Endothelial cell (in vitro differentiated cells): ENCODE measurements at regions not wholly inside any gene's neighbourhood (a gene's known extent, or its start where the extent isn't known, plus 50 kb on each side); places are given as distances from the start of the nearest gene placed in this dataset.
"Not testable (repeated sequence)": the region's sequence is repeated elsewhere in the genome, so short reads cannot be mapped to it uniquely, and the experiment has no call there.

ENCODE experiments used
- DNase-seq: peaks from one replicate; pipeline ENCODE4 v3.0.0; 2021; ENCODE audit warnings: low spot score
- H3K27ac Mint-ChIP-seq: one replicate; pipeline ENCODE4 v1.8.0; 2021; ENCODE audit warnings: mixed read lengths, inconsistent platforms; ENCODE audit not compliant: unreplicated experiment
- H3K27me3 Mint-ChIP-seq: one replicate; pipeline ENCODE4 v1.8.0; 2021; ENCODE audit warnings: mild to moderate bottlenecking, moderate library complexity, mixed read lengths, inconsistent platforms; ENCODE audit not compliant: unreplicated experiment
- H3K36me3 Mint-ChIP-seq: one replicate; pipeline ENCODE4 v1.8.0; 2021; ENCODE audit warnings: mild to moderate bottlenecking, low read depth, mixed read lengths, inconsistent platforms; ENCODE audit not compliant: unreplicated experiment
- H3K4me1 Mint-ChIP-seq: one replicate; pipeline ENCODE4 v1.8.0; 2021; ENCODE audit warnings: mild to moderate bottlenecking, mixed read lengths, inconsistent platforms; ENCODE audit not compliant: unreplicated experiment
- H3K4me3 Mint-ChIP-seq: one replicate; pipeline ENCODE4 v1.8.0; 2021; ENCODE audit warnings: mild to moderate bottlenecking, mixed read lengths, inconsistent platforms; ENCODE audit not compliant: unreplicated experiment
- H3K9me3 Mint-ChIP-seq: one replicate; pipeline ENCODE4 v1.8.0; 2021; ENCODE audit warnings: mixed read lengths, inconsistent platforms; ENCODE audit not compliant: unreplicated experiment
- CTCF ChIP-seq: fragments of 200-600 bp; sonication (generic); IDR thresholded peaks from one replicate; pipeline ENCODE4 v1.5.0; 2021; ENCODE audit warnings: antibody characterized with exemption; ENCODE audit not compliant: unreplicated experiment

DNA sequence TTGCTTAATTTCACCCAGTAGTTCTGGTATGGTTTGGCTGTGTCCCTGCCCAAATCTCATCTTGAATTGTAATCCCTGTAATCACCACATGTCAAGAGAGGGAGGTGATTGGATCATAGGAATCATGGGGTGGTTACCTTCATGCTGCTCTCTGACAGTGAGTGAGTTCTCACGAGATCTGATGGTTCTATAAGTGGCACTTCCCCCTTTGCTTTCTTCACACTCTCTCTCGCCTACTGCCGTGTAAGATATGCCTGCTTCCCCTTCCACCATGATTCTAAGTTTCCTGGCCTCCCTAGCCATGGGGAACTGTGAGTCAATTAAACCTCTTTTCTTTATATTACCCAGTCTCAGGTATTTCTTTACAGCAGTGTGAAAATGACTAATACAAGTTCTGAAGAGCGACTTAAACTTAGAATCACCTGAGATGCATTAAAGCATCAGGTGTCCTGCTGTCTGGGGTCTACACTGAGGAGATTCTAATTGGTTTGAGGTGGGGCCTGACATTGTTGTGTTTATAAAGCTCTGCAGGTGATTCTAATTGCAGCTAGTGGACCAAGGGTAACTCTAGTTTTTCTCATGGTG, 82.1 kb upstream of the DTNBP1 start:
- Mint-ChIP-seq H3K4me1 (no peaks in the 10 kb centered on the region), H3K27me3 (no peaks in the 10 kb centered on the region), H3K36me3 (no peaks in the 10 kb centered on the region), H3K27ac (no peak overlapping the region), H3K4me3 (no peak overlapping the region), H3K9me3 (no peaks in the 10 kb centered on the region)
- no peak for TF ChIP-seq CTCF
- no peak for DNase-seq

- not testable (repeated sequence) for H3K9me3 Mint-ChIP-seq, H3K27me3 Mint-ChIP-seq, H3K4me3 Mint-ChIP-seq, DNase-seq, H3K27ac Mint-ChIP-seq, H3K4me1 Mint-ChIP-seq, H3K36me3 Mint-ChIP-seq
These were observed 79.2 kb upstream of the DTNBP1 start for GRCh38 chr6:15742013-15742412.

DNA sequence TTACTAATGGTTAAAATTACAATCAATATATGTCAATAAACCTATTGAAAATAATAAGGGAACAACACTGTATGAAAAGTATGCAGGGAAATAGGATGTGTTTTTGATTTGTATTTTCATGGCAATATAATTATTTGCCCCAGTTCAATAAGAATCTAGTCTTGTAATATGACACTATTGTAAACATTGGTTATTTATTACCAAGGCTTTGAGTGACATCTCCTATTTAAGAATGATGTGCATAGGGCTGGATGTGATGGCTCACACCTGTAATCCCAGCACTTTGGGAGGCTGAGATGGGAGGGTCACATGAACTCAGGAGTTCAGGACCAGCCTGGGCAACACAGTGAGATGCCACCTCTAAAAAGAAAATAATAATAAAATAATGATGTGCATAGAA, 78.6 kb upstream of the DTNBP1 start:
- Mint-ChIP-seq H3K27ac (no peak overlapping the region), H3K9me3 (no peaks in the 10 kb centered on the region), H3K27me3 (no peaks in the 10 kb centered on the region), H3K4me1 (peaks cover 6% of the 10 kb centered on the region), H3K36me3 (no peaks in the 10 kb centered on the region), H3K4me3 (no peak overlapping the region)
- DNase-seq = no peak
- no peak for TF ChIP-seq CTCF

- no peak for DNase-seq
- H3K4me3 Mint-ChIP-seq = no peak overlapping the region
- peak overlapping the region; percentile 10 for H3K27ac Mint-ChIP-seq
These were observed 77.0 kb upstream of the DTNBP1 start for GRCh38 chr6:15739867-15740266.

DNA sequence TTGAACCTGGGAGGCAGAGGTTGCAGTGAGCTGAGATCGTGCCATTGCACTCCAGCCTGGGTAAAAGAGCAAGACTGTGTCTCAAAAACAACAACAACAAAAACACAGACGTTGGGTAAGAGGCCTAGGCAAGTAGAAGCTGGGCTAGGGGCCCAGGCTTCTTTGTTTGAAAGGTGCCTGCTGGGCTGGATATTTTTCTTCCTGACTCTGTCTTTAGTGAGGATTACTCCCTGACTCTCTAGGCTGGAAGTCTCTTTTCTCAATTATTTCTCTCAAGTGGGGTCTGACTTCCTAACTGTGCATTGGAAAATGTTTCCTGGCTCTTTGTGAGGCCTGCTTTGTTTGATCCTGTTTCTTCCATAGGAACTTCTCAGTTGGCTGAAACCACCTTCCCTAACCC, 76.5 kb upstream of the DTNBP1 start:
- H3K27ac Mint-ChIP-seq = peak overlapping the region; percentile 10
- no peaks in the 10 kb centered on the region for H3K27me3 Mint-ChIP-seq
- H3K9me3 Mint-ChIP-seq = no peaks in the 10 kb centered on the region
- no peak overlapping the region for H3K4me3 Mint-ChIP-seq
- TF ChIP-seq CTCF = no peak
- no peak for DNase-seq
- H3K36me3 Mint-ChIP-seq = no peaks in the 10 kb centered on the region
- peaks cover 6% of the 10 kb centered on the region for H3K4me1 Mint-ChIP-seq

More at GRCh38 chr6:15739867-15740266, 77.0 kb upstream of the DTNBP1 start:
- H3K27me3 Mint-ChIP-seq = no peaks in the 10 kb centered on the region
- no peaks in the 10 kb centered on the region for H3K9me3 Mint-ChIP-seq
- no peaks in the 10 kb centered on the region for H3K36me3 Mint-ChIP-seq
- H3K4me1 Mint-ChIP-seq = peaks cover 6% of the 10 kb centered on the region
- TF ChIP-seq CTCF = no peak

- H3K4me3 Mint-ChIP-seq, DNase-seq, H3K9me3 Mint-ChIP-seq, H3K4me1 Mint-ChIP-seq, H3K27me3 Mint-ChIP-seq, H3K36me3 Mint-ChIP-seq, H3K27ac Mint-ChIP-seq: not testable (repeated sequence)
These were observed 75.4 kb upstream of the DTNBP1 start for GRCh38 chr6:15738195-15738594.
